SK-N-MC (cell line): ENCODE measurements at regions not wholly inside any gene's neighbourhood (a gene's known extent, or its start where the extent isn't known, plus 50 kb on each side); places are given as distances from the start of the nearest gene placed in this dataset.

Experiments
- EZH2 ChIP-seq: fragments of 200-600 bp; sonication (generic); IDR thresholded peaks from one replicate; pipeline ENCODE4 v1.6.1; 2017; ENCODE audit warnings: antibody characterized with exemption
- FOXP2 ChIP-seq: optimal IDR thresholded peaks from 2 replicates; pipeline ENCODE3; 2011; ENCODE audit warnings: mild to moderate bottlenecking, moderate library complexity; ENCODE audit not compliant: insufficient read depth; ENCODE audit errors: extremely low read length, control extremely low read depth
- POLR2AphosphoS5 ChIP-seq: IDR thresholded peaks from 2 replicates; pipeline ENCODE4 v1.6.1; 2012; ENCODE audit warnings: mild to moderate bottlenecking, low read depth, low read length, borderline replicate concordance

- TF ChIP-seq EZH2 (no peak), POLR2AphosphoS5 (no peak), FOXP2 (no peak)
Measured at GRCh38 chr6:65997539-65997938, 290.5 kb upstream of the EYS start.
